NB4 (cell line): ENCODE measurements at regions not wholly inside any gene's neighbourhood (a gene's known extent, or its start where the extent isn't known, plus 50 kb on each side); places are given as distances from the start of the nearest gene placed in this dataset.

Experiments used
- POLR2A ChIP-seq: IDR thresholded peaks from 2 replicates; pipeline ENCODE4 v1.6.1; 2011; ENCODE audit warnings: mild to moderate bottlenecking; ENCODE audit not compliant: insufficient read length; ENCODE audit errors: extremely low read depth
- TF ChIP-seq, protein P1 (sequence below): IDR thresholded peaks from one replicate; pipeline ENCODE4 v1.5.1; 2012; ENCODE audit warnings: low read depth, low read length

DNA sequence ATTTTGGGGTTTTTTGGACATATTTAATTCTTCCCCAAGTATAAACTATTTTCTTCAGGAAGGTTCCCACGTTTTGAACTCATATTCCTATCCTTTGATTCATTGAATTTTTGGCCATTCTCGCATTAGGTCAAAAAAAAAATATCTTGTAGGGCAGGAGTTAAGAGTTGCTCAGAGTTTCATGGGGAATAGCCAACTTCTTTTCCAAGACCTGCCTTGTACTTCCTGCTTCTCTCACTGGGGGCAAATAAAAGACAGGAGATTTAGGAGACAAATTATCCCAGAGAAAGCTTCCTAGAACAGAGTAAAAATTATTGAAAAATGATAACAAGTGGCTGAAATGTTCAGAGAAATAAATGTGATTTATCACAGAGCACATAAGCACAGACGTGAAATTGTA lies 55.2 kb upstream of the BCL11A start:
- TF ChIP-seq, protein P1, sequence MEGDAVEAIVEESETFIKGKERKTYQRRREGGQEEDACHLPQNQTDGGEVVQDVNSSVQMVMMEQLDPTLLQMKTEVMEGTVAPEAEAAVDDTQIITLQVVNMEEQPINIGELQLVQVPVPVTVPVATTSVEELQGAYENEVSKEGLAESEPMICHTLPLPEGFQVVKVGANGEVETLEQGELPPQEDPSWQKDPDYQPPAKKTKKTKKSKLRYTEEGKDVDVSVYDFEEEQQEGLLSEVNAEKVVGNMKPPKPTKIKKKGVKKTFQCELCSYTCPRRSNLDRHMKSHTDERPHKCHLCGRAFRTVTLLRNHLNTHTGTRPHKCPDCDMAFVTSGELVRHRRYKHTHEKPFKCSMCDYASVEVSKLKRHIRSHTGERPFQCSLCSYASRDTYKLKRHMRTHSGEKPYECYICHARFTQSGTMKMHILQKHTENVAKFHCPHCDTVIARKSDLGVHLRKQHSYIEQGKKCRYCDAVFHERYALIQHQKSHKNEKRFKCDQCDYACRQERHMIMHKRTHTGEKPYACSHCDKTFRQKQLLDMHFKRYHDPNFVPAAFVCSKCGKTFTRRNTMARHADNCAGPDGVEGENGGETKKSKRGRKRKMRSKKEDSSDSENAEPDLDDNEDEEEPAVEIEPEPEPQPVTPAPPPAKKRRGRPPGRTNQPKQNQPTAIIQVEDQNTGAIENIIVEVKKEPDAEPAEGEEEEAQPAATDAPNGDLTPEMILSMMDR: no peak
- TF ChIP-seq POLR2A: no peak
